H1 (cell line): ENCODE measurements at regions not wholly inside any gene's neighbourhood (a gene's known extent, or its start where the extent isn't known, plus 50 kb on each side); places are given as distances from the start of the nearest gene placed in this dataset.

Source experiments
- CTCF ChIA-PET: fragments of 300-600 bp; sonication (Branson Sonifier 250); formaldehyde crosslinking; loops from one replicate; lab custom pipeline; 2021; ENCODE audit not compliant: partially characterized antibody; lab: Charles Lee
- POLR2A ChIA-PET: fragments of 300-600 bp; sonication (Branson Sonifier 250); formaldehyde crosslinking; loops from one replicate; lab custom pipeline; 2021; ENCODE audit warnings: inconsistent platforms; ENCODE audit not compliant: partially characterized antibody; lab: Charles Lee
- DNase-seq, 2 experiments: peaks; one replicate each; pipeline versions ENCODE4 v3.0.0 to v3.0.0-alpha.2; 2010 to 2022; ENCODE audit warnings: low spot score in 2 of 2, low read depth in 1 of 2, mixed read lengths in 1 of 2
- FAIRE-seq: peaks from 2 replicates; lab custom pipeline; 2011; peaks lifted over from hg19 to GRCh38; lab: Jason Lieb, UNC
- H2AFZ ChIP-seq: 2 replicates; pipeline ENCODE4 v1.8.1; 2012; ENCODE audit warnings: low read length, inconsistent platforms
- H2AK5ac ChIP-seq: 2 replicates; pipeline ENCODE4 v1.6.1; 2013; ENCODE audit warnings: low read depth, low read length
- H2BK120ac ChIP-seq: replicated peaks from 2 replicates; pipeline ENCODE3; 2013; ENCODE audit warnings: low read depth, low read length, inconsistent platforms
- H2BK12ac ChIP-seq: 2 replicates; pipeline ENCODE4 v1.6.1; 2013; ENCODE audit warnings: low read depth, low read length
- H2BK15ac ChIP-seq: 2 replicates; pipeline ENCODE4 v1.6.1; 2013; ENCODE audit warnings: low read length
- H2BK20ac ChIP-seq: 2 replicates; pipeline ENCODE4 v1.6.1; 2013; ENCODE audit warnings: low read length
- H2BK5ac ChIP-seq: 2 replicates; pipeline ENCODE4 v1.6.1; 2013; ENCODE audit warnings: low read depth, low read length
- H3K14ac ChIP-seq: 2 replicates; pipeline ENCODE4 v1.6.1; 2013; ENCODE audit warnings: inconsistent platforms; ENCODE audit not compliant: insufficient read length
- H3K18ac ChIP-seq: 2 replicates; pipeline ENCODE4 v1.6.1; 2013; ENCODE audit warnings: low read length; ENCODE audit errors: extremely low read depth
- H3K23ac ChIP-seq: 2 replicates; pipeline ENCODE4 v1.6.1; 2013; ENCODE audit warnings: inconsistent platforms; ENCODE audit not compliant: insufficient read length
- H3K23me2 ChIP-seq: 2 replicates; pipeline ENCODE4 v1.6.1; 2013; ENCODE audit warnings: low read depth, low read length
- H3K27ac ChIP-seq: 2 replicates; pipeline ENCODE4 v1.6.1; 2011; ENCODE audit warnings: low read depth, low read length, inconsistent platforms
- H3K27me3 ChIP-seq, 4 experiments: replicated peaks in 1 of 4; 1 replicate in 1 of 4; 2 replicates in 3 of 4; pipeline versions ENCODE4 v1.6.1 to v1.8.1; 2011 to 2013; ENCODE audit warnings: low read length in 3 of 4, mild to moderate bottlenecking in 3 of 4, inconsistent platforms in 2 of 4, mixed read lengths in 2 of 4, moderate library complexity in 1 of 4; ENCODE audit not compliant: control insufficient read depth in 3 of 4, insufficient read depth in 3 of 4; ENCODE audit errors: extremely low read depth in 1 of 4
- H3K36me3 ChIP-seq, 4 experiments: 2 replicates each; pipeline versions ENCODE4 v1.6.1 to v1.8.1; 2011 to 2013; ENCODE audit warnings: mild to moderate bottlenecking in 4 of 4, low read length in 3 of 4, moderate library complexity in 2 of 4, control low read depth in 1 of 4, inconsistent platforms in 1 of 4; ENCODE audit not compliant: insufficient read depth in 4 of 4, control insufficient read depth in 2 of 4
- H3K4ac ChIP-seq: replicated peaks from 2 replicates; pipeline ENCODE3; 2013; ENCODE audit warnings: low read length, low read depth, mixed read lengths, inconsistent platforms; ENCODE audit not compliant: insufficient read length
- H3K4me1 ChIP-seq, 4 experiments: replicated peaks in 1 of 4; 1 replicate in 1 of 4; 2 replicates in 3 of 4; pipeline versions ENCODE4 v1.6.1 to v1.8.1; 2011 to 2013; ENCODE audit warnings: low read length in 3 of 4, inconsistent platforms in 2 of 4, mixed read lengths in 1 of 4; ENCODE audit not compliant: insufficient read depth in 4 of 4, control insufficient read depth in 3 of 4
- H3K4me2 ChIP-seq, 2 experiments: 2 replicates each; pipeline versions ENCODE4 v1.6.1 to v1.8.1; 2011 to 2013; ENCODE audit warnings: low read depth in 2 of 2, low read length in 2 of 2, control low read depth in 1 of 2, inconsistent platforms in 1 of 2, mild to moderate bottlenecking in 1 of 2; ENCODE audit not compliant: insufficient read depth in 1 of 2
- H3K4me3 ChIP-seq, 4 experiments: fragments of 200-600, 300-600 bp in 1 of 4; sonication (generic), shearing (Covaris generic), sonication (Bioruptor Twin) in 1 of 4; 2 replicates each; pipeline versions ENCODE4 v1.5.1 to v1.8.1; 2011 to 2016; ENCODE audit warnings: low read length in 4 of 4, low read depth in 3 of 4, control low read depth in 2 of 4, inconsistent platforms in 2 of 4, mild to moderate bottlenecking in 2 of 4, mixed read lengths in 1 of 4, moderate library complexity in 1 of 4; ENCODE audit not compliant: insufficient read depth in 2 of 4; ENCODE audit errors: extremely low read depth in 1 of 4
- H3K56ac ChIP-seq: replicated peaks from 2 replicates; pipeline ENCODE3; 2013; ENCODE audit warnings: low read depth, mild to moderate bottlenecking, mixed read lengths, low read length, inconsistent platforms; ENCODE audit not compliant: insufficient read length
- H3K79me1 ChIP-seq: 2 replicates; pipeline ENCODE4 v1.6.1; 2013; ENCODE audit warnings: low read depth, low read length, control low read depth
- H3K79me2 ChIP-seq, 2 experiments: 2 replicates each; pipeline versions ENCODE4 v1.6.1 to v1.8.1; 2012 to 2013; ENCODE audit warnings: low read length in 2 of 2, mild to moderate bottlenecking in 2 of 2, inconsistent platforms in 1 of 2; ENCODE audit not compliant: insufficient read depth in 2 of 2, control insufficient read depth in 1 of 2
- H3K9ac ChIP-seq, 4 experiments: replicated peaks in 1 of 4; 1 replicate in 1 of 4; 2 replicates in 3 of 4; pipeline versions ENCODE4 v1.6.1 to v1.8.1; 2011 to 2013; ENCODE audit warnings: low read depth in 3 of 4, low read length in 3 of 4, control low read depth in 2 of 4, mild to moderate bottlenecking in 2 of 4, moderate library complexity in 2 of 4, inconsistent platforms in 1 of 4; ENCODE audit errors: extremely low read depth in 1 of 4
- H3K9me3 ChIP-seq, 2 experiments: 2 replicates each; pipeline versions ENCODE4 v1.6.1 to v1.8.1; 2012 to 2013; ENCODE audit warnings: mild to moderate bottlenecking in 2 of 2, moderate library complexity in 2 of 2, control low read depth in 1 of 2, inconsistent platforms in 1 of 2, low read depth in 1 of 2, low read length in 1 of 2, mixed read lengths in 1 of 2; ENCODE audit not compliant: insufficient read depth in 2 of 2
- H4K20me1 ChIP-seq, 2 experiments: replicated peaks in 1 of 2; 2 replicates each; pipeline versions ENCODE3 to v1.8.1; 2011 to 2013; ENCODE audit warnings: inconsistent platforms in 2 of 2, low read length in 2 of 2, mild to moderate bottlenecking in 1 of 2; ENCODE audit not compliant: insufficient read depth in 2 of 2, control insufficient read depth in 1 of 2
- H4K5ac ChIP-seq: 2 replicates; pipeline ENCODE4 v1.6.1; 2013; ENCODE audit warnings: low read length, low read depth, mixed read lengths, inconsistent platforms; ENCODE audit not compliant: insufficient read length
- H4K8ac ChIP-seq: 2 replicates; pipeline ENCODE4 v1.8.0; 2013; ENCODE audit warnings: mild to moderate bottlenecking, moderate library complexity, low read length, inconsistent platforms; ENCODE audit not compliant: insufficient read depth; ENCODE audit errors: extremely low read depth
- H4K91ac ChIP-seq: replicated peaks from 2 replicates; pipeline ENCODE3; 2013; ENCODE audit warnings: low read length, mixed read lengths, inconsistent platforms; ENCODE audit not compliant: insufficient read length
- CBX5 ChIP-seq: fragments of 300-800, 300-1000 bp; sonication (generic); IDR thresholded peaks from 2 replicates; pipeline ENCODE4 v1.7.1; 2016; ENCODE audit warnings: antibody characterized with exemption, low read length, low read depth
- CHD1 ChIP-seq: IDR thresholded peaks from 2 replicates; pipeline ENCODE4 v1.6.1; 2012; ENCODE audit warnings: low read depth, low read length, improper control_type of control experiment
- JUN ChIP-seq: IDR thresholded peaks from 2 replicates; pipeline ENCODE4 v1.6.1; 2011; ENCODE audit warnings: low read depth, mild to moderate bottlenecking, improper control_type of control experiment, low read length
- TBP ChIP-seq: IDR thresholded peaks from 2 replicates; pipeline ENCODE4 v1.6.1; 2011; ENCODE audit warnings: low read depth, low read length, improper control_type of control experiment
- ZNF274 ChIP-seq: IDR thresholded peaks from 2 replicates; pipeline ENCODE4 v1.7.0; 2012; ENCODE audit warnings: low read length, borderline replicate concordance; ENCODE audit errors: extremely low read depth
- WGBS, 2 experiments: shearing (Covaris generic) in 1 of 2; methylation state at CpG; one replicate each; pipeline versions ENCODE4 v1.1.6 to v1.1.7; 2013 to 2015; ENCODE audit warnings: low lambda C conversion rate in 2 of 2, mixed read lengths in 2 of 2, inconsistent platforms in 1 of 2, low coverage in 1 of 2, missing lambda C conversion rate in 1 of 2; ENCODE audit not compliant: insufficient replicate concordance in 2 of 2, insufficient coverage in 1 of 2, insufficient read length in 1 of 2; ENCODE audit errors: extremely low coverage in 1 of 2, missing lambda C conversion rate in 1 of 2; 5-methylcytosine and 5-hydroxymethylcytosine counted together

- Histone ChIP-seq H3K9ac (no peak overlapping the region), H3K9me3 (no peaks in the 10 kb centered on the region), H3K4ac (no peak overlapping the region), H2BK120ac (no peak overlapping the region), H2AFZ (no peak overlapping the region), H2BK20ac (no peak overlapping the region), H2BK12ac (no peak overlapping the region), H3K4me2 (no peak overlapping the region), H3K23me2 (no peaks in the 10 kb centered on the region), H3K79me2 (no peaks in the 10 kb centered on the region), H4K8ac (no peak overlapping the region), H3K18ac (no peak overlapping the region), H3K27ac (no peak overlapping the region), H4K5ac (no peak overlapping the region), H3K56ac (no peak overlapping the region), H3K23ac (no peak overlapping the region), H3K36me3 (no peaks in the 10 kb centered on the region), H2BK5ac (no peak overlapping the region), H2BK15ac (no peak overlapping the region), H3K79me1 (no peaks in the 10 kb centered on the region), H3K14ac (no peak overlapping the region), H4K20me1 (no peaks in the 10 kb centered on the region), H3K27me3 (no peaks in the 10 kb centered on the region), H3K4me3 (no peak overlapping the region), H2AK5ac (no peak overlapping the region), H3K4me1 (no peaks in the 10 kb centered on the region), H4K91ac (no peak overlapping the region)
- 90% methylated on average over 12 of the region's 12 CpGs; no CpG with 5 or more reads in 1 of the 2 experiments for WGBS, 2 experiments
- no peak for DNase-seq
- ChIA-PET CTCF (no interaction called here), POLR2A (no interaction called here)
- FAIRE-seq, result no peak
- no peak for TF ChIP-seq CHD1
- no peak for TF ChIP-seq TBP
- no peak for TF ChIP-seq ZNF274
- no peak for TF ChIP-seq CBX5
- TF ChIP-seq JUN, result no peak
Observed at GRCh38 chr18:78688249-78688648, 291.4 kb upstream of the SALL3 start.
